DMS153 treated with DMSO at 0.1 percent for 48 hours (cell line): ENCODE measurements at regions not wholly inside any gene's neighbourhood (a gene's known extent, or its start where the extent isn't known, plus 50 kb on each side); places are given as distances from the start of the nearest gene placed in this dataset.
A peak's percentile ranks its signal among the peaks of the same experiment; 100 is the strongest.
"Not testable (repeated sequence)": the region's sequence is repeated elsewhere in the genome, so short reads cannot be mapped to it uniquely, and the experiment has no call there.

Experiments used
- DNase-seq: peaks from one replicate; lab custom pipeline; 2025; ENCODE audit not compliant: unreplicated experiment; lab: John Stamatoyannopoulos, UW

DNA sequence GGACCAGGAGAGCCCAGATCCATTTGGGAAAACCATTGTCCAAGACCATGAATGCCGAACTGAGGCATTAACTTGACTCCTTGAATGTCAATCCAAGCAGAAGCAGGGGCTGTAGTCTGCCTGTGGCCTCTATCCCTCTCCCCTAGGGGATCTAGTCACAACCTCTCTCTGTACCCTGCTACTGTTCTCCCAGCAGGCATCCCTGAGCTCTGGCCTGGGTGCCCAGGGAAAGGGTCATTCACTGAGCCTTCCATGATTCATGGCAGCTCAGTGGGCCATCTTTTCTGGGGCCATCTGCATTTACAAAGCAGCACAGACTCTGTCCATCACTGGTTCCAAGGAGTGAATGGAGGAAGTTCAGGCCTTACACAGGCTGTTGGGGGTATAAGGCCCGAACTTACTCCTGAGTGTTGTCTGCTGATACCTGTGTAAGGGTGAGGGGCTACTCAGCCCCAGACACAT lies 151.8 kb downstream of the ZFP36L2 start:
- DNase-seq: no peak

DNA sequence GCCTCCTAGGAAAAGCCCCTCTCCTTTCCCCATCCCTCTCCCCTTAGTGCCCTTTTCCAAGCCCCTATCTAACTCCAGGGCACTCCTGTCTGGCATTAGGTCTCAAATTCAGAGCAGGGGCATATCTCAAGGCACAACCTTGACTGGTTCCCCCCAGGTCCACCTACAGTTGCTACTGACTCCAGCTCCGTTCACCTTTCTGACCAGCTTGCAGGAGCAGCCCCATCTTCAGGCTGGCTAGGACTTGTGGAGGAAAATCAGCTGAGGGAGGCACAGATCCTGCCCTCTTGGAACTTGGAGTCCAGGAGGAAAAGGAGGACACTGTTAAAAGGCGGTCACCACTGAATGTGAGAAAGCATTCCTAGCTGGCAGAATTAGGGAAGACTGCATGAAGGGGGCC lies 152.4 kb downstream of the ZFP36L2 start:
- DNase-seq: no peak

DNA sequence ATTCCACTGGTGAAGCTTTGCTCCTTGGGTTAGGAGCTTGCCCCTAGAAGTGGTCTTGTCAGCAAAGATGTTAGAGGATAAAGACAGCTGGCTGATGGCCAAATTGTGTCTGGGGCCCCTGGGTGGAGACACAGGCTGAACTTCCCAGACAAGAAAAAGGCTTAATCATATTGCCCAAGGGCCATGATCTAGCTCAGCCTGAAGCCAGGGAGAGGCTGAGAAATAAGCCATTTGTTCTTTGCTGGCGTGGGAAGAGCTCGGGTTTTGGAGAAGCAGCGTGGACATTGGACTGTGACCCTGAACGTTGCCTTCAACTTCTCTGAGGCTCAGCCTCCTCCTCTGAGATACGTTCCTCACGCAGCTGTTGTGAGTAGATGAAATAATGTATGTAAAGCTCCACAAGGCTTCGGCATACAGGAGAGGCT lies 153.0 kb downstream of the ZFP36L2 start:
- DNase-seq: no peak

DNA sequence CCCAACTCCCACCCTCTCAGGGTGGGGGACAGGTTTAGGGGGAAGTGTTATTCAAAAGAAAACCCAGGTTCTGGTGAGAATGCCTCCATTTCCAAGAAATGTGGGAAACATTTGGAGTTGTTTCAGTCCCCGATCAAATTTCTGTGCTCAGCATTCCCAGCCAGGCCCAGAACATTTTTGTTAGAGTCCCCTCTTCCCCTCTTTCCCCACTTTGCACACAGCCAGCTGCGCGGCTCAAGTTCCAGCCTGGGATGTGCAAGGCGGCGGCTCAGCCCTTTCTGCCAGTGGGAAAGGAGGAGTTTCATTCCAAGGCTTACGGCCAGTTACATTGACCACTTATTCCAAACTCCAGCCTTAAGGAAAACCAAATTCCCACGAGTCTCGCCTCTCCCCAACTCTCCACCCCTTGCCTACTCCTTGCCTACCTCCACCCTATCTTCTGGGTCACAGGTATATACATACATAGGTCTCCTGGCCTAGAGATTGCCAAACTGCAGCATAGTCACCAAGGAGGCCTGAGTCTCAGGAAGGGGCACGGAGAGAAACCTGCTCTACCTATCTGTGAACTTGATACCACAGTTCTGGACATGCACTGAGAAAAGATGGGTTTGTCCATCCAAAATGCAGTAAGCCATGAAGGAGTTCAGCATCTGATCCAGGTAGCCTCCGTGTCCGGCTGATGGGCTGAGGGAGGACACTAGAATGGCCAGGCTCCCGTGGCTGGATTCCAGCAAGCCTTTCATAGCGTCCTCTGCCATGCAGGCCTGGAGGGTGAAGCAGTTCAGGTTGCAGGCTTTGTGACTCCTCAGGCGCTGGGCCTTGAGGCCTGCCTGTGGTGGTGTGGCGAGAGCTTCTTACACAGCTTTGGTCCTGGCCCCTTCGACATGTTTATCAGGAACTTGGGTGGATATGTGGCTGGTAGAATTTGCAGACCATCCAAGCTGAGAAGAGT lies 154.5 kb downstream of the ZFP36L2 start:
- DNase-seq: no peak

DNA sequence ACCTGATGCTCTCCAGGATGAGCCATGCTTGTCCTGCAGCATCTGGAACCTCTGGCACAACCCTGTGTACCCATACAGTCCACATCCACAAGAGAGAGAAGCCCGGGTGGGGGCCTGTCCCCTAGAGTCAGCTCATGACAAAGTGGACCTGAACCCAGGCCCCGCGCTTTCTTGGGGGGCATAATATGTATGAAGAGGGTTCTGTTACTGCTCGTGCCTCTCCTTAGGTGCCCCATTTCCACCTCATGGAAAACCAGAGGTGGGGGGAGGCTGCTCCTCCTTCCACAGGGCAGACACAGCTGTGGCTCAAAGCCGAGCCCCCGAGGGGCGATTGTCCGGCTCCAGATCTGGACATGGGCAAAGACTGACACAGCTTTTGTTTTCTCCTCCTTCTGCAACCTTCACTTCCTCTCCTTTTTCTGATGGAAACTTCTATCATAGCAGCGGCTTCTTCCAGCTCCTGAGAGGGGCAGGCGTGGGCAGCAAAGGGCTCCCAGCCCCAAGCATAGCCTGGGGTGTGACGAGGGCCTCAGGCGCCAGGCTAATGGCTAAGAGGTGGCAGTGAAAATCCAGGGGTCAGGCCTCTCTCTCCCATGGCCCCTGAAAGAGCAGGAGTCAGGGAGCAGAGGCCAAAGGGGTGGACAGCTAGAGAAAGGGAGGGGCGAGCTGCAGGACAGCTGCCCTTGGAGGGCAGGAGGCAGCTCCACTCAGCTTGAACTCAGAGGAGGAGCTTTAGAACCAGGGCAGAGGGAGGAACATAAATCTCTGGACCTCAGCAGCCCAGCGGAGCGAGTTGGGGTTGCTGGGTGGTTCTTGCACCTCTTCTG lies 155.5 kb downstream of the ZFP36L2 start:
- no peak for DNase-seq

DNA sequence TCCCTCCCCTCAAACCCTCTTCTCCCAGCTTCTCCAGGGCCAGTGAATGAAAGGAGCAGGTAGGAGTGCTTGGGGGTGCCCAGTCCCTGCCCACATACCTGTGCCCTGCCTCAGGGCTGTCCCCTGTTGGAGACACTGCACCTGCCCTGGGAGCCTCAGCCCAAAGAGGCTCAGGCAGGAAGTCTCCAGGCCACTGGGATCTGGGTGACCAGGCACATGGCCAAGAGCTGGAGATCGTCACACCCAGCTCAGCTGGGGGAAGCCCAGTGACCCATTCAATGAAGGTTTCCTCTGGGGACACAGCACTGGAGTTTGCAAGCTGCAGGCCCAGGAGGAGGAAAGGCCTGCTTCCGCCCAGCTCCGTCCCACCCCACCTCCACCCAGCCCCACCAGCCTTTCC lies 156.4 kb downstream of the ZFP36L2 start:
- peak; percentile 5 for DNase-seq

DNA sequence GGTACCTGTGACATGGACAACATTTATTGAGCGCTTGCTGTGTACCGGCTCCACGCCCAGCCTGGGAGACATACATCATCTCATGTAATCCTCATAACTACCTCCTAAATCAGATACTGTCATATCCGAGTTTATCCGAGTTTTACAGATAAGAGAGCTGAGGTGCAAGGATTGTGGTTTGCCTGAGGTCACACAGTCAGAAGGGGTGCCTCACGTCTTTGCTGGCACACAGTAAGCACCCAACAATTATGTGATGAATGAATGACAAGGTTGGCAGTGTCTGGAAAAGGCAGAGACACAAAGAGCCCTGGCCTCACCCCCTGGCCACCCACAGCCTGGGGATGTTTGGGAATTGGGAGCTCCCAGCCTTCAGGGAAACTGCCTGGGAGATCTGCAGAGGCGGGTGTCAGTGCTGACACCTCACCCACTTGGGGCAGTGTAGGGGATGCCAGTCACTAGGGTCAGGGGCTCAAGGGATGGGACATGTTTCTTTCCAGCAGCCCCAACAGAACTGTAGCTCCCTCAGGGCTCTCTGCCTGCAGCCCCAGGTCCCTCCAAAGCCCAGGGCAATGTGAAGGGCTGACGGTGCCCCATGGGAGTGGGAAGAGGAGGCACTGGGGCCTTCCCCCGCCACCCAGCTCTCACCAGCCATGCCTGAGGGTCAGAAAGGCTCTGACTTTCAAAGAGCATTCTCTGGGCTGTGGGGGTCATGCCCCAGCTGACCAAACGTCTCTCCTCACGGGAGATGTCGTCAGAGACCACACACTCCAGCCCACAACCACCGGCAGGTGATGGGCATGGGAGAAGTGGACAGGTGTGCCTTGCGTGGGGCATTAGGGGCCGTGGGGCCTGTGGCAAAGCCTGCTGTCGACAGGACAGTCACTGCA lies 157.5 kb downstream of the ZFP36L2 start:
- no peak for DNase-seq

DNA sequence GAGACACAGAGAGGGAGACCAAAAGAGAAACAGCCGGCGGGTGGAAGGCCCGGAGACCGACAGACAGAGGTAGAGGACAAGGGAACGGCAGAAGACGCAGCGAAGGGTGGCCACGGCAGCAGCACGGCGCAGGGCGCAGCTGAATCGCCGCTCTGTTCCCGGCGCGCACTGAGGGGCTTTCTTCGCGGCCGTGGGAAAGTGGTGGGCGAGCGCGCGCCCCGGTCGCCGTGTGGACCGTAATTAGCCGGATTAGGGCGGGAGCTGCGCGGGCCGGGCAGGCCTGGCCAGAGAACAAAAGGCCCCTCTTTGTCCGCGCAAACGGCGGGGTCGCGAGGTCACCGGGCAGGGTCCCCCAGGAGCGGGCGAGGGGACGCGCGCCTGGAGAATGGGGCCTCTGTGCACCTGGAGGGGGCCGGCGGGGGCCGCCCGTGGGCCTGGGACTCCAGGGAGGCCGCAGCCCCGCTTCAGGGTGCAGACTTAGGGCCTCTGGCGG lies 158.3 kb downstream of the ZFP36L2 start:
- DNase-seq: no peak

DNA sequence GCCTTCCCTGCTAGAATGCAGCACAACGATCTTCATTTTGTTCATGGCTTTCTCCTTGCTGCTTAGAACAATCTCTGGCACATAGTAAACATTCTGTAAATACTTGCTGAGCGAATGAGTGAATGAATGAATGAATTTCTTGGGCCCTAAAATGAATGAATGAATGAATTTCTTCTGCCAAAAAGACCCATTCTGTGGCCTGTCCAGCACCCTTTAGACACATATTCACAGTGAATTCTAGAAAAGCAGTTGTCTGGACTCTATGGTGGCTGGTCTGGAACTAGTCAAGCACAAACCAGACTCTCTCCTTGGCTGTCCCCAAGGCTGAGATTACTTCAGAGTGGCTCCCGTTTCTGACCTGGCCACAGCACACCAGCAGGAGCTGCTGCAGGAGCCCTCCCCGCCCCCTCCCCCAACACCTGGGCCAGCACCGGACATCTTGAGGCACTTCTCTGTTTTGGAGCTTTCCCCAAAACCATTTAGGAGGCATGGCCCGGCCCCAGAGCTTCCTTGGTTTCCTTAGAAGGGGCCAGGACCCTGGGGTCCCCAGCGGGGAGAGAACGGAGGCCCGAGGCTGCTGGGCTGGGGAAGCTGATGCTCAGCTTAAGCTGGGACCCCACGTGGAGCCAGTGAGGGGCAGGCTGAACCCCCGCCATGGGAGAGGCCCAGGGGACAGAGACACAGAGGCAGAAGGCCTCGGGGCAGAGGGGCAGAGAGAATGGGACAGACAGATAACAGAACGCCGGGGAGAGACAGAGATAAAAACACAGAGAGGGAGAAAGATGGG lies 159.0 kb downstream of the ZFP36L2 start:
- no peak for DNase-seq

DNA sequence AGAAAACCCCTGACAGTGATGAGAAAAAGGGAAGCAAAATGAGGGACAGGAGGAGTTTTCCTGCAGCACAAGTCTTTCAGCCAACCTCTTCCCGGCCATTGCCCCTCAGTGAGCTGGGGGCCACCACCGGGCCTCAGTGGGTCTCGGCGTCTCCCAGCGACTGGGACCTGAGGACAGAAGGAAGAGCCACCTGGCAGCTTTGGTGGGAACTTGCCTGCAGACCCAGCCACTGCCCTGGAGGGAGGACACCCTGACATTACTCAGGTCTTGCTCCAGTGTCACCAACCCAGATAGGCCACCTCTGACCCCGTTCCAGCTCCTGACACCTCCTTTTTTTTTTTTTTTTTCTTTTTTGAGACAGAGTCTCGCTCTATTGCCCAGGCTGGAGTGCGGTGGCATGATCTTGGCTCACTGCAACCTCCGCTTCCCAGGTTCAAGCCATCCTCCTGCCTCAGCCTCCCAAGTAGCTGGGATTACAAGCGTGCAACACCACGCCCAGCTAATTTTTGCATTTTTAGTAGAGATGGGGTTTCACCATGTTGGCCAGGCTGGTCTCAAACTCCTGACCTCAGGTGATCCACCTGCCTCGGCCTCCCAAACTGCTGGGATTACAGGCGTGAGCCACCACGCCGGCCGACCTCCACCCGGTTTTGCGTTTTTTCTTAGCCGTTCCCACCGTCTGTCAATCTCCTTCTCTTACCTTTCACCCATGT lies 159.7 kb downstream of the ZFP36L2 start:
- not testable (repeated sequence) for DNase-seq

DNA sequence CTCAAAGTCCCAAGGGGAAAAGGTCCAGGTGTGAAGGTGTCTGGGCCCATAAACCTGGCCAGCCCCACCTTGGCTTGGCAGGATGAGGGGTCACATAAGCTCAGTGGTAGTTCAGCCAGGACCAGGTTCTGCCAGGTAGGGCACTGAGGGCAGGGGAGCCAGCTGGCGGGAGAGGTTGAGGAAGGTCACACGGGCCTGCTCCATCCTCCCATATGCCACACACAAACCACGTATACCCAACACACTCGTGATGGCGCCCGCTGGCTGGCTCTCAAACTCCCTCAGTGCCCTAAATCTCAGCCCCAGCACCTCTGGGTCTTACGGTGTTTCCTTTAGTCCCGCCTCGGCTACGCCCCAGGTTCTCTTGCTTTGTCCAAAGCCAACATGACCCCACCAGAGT lies 160.5 kb downstream of the ZFP36L2 start:
- DNase-seq: no peak

DNA sequence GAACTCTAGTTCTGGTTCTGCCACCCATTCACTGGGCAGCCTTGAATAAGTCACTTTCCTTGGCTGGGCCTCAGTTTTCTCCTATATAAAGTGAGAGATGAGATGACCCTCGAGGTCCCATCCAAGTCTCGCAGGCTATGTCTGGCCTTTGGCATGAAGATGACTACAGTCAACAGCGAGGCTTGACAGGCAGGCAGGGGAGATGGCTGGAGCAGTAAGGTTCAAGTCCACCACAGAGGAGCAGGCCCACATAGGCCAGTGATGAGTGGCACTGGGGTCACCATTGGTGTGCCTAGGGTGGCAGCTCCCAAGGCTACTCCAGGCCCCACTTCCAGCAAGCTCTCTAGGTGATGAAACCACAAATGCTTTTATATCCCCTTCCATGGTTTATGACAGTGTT lies 161.4 kb downstream of the ZFP36L2 start:
- no peak for DNase-seq

DNA sequence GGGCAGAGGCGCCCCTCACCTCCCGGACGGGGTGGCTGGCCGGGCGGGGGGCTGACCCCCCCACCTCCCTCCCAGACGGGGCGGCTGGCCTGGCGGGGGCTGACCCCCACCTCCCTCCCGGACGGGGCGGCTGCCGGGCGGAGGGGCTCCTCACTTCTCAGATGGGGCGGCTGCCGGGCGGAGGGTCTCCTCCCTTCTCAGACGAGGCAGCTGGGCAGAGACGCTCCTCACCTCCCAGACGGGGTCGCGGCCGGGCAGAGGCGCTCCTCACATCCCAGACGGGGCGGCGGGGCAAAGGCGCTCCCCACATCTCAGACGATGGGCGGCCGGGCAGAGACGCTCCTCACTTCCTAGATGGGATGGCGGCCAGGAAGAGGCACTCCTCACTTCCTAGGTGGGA lies 163.3 kb downstream of the ZFP36L2 start:
- not testable (repeated sequence) for DNase-seq

DNA sequence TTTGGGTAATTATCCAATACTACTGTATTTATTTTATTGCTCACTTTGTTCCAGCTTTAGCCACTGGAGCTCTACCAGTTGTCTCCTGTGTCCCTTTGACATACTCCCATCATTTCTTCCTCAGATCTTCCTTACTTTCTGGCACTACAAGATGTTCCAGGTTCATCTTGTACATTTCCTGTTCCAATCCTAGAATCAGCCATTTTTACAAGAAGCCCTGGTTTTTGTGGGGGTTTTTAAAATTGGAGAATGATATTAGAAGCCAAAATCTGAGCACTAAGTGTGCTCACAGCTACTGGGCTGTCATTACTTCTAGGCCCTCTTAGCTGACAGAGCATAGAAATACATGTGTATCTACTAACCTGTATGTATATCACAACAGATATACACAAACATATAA lies 164.3 kb downstream of the ZFP36L2 start:
- DNase-seq: no peak

DNA sequence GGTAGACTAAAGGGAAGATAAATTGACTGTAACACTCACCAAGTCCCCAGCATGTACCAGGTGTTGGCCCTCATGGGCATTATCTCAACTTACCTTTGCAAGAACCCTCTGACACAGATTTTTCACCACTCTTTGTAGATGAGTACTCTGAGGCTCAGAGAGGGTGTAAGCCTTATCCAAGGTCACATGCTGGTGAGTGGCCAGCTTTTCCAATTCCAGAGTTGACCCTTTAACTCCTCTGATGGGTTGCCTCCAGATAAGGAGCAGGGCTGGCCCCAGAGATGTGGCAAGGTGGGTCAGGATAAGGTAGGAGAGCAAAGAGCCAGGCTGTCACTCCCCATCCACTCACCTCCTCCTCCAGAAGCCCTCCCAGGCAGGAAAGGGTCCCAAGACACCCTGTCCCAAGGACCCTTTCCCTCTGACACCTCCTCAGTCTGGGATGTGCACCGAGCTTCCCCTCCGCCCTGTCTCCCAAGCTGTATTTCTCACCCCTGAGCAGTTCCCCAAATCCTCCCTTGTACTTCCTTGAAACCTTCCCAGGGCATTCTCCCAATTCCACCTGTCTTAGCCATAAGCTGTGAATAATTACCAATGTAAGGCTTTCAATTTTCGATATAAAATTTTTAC lies 165.9 kb downstream of the ZFP36L2 start:
- no peak for DNase-seq

DNA sequence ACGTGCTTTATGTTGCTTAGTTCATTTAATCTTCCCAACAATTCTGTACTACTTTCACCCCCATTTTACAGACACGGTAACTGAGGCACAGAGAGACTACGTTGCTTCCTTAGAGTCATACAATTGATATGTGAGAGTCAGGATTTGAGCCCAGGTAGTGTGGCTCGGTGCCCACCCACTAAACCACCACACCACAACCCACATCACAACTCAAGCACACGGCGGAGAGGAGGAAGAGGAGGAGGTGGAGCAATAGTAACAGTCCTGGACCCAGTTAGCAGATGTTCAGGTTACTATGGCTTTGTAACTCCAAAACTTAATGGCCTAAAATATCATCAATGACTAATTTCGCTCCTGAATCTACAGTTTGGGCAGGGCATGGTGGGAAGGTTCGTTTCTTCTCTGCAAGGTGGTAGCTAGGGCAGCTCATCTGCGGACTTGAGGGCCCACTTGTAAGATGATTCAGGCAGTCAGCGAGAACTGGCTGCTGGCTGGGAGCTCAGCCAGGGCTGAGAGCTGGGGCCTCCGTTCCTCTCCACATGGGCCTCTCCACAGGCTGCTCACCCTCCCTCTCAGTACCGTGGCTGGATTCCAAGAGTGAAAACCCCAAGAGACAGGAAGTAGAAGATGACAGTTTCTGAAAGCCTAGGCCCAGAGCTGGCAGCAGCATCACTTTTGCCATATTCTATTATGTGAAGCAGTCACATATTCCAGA lies 167.1 kb downstream of the ZFP36L2 start:
- peak; percentile 13 for DNase-seq

DNA sequence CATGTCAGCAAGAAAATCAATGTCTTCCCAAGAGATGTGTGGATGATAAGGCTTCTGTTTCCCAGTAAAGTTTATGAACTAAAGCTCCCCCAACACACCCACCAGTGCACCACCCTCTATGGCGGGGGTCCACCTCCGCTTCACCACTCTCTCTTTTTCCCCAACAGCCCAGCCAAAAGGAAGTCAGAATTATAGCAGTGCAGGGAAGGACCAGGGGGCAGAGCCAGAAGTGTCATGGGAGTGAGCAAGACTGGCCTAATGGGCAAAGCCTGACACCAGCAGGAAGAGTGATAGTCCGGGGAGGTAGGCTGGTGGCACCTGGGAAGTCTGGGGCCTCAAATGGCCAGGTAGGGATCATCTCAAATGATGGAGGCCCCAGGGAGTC lies 167.7 kb downstream of the ZFP36L2 start:
- no peak for DNase-seq
